ENCODE measurements at regions not wholly inside any gene's neighbourhood (a gene's known extent, or its start where the extent isn't known, plus 50 kb on each side); places are given as distances from the start of the nearest gene placed in this dataset.

GRCh38 chr5:142537938-142538337, 148.0 kb downstream of the FGF1 start:
- TF ChIP-seq CTCF (IDR thresholded peaks at IDR 0.05; ENCODE audit: extremely low read depth in 1 of 2, insufficient read depth in 1 of 2, low read depth in 1 of 2, low read length in 2 of 2) (no peak), MAX (IDR thresholded peaks at IDR 0.05; ENCODE audit: insufficient read depth, insufficient read length) (no peak), JUN (IDR thresholded peaks at IDR 0.05; ENCODE audit: borderline replicate concordance, insufficient read depth, insufficient read length, low read depth) (no peak), POLR2AphosphoS5 (IDR thresholded peaks at IDR 0.05; ENCODE audit: insufficient read depth, low read depth, low read length) (no peak), POLR2A (IDR thresholded peaks at IDR 0.05; ENCODE audit: low read depth, low read length) (no peak), EZH2 (IDR thresholded peaks at IDR 0.05; ENCODE audit: borderline replicate concordance, low read depth, low read length, severe bottlenecking) (no peak), GATA2 (IDR thresholded peaks at IDR 0.05; ENCODE audit: insufficient read depth, insufficient read length, low read depth, low read length) (no peak)
